IMR-90 (cell line): ENCODE measurements at regions not wholly inside any gene's neighbourhood (a gene's known extent, or its start where the extent isn't known, plus 50 kb on each side); places are given as distances from the start of the nearest gene placed in this dataset.

ENCODE experiments used
- ATAC-seq: fragments of 200-7000 bp; cut with Tn5 transposase; 2 replicates; pipeline ENCODE4 v1.9.1; 2020; ENCODE audit warnings: low read depth, mild to moderate bottlenecking, moderate library complexity
- BruUV-seq: library from RNA; stranded (reverse); fragments of 400-500 nt; replicated peaks from 2 replicates; lab custom pipeline; 2021; lab: Mats Ljungman, UMichigan
- CTCF ChIA-PET: fragments of 300-600 bp; formaldehyde crosslinking; extraction: SDS; loops from one replicate; lab custom pipeline; 2021; ENCODE audit warnings: antibody characterized with exemption; lab: Yijun Ruan, JAX
- POLR2A ChIA-PET: fragments of 300-600 bp; sonication (Branson Sonifier 250); formaldehyde crosslinking; loops from one replicate; lab custom pipeline; 2022; ENCODE audit warnings: antibody characterized with exemption; ENCODE audit not compliant: unreplicated experiment; lab: Charles Lee
- DNase-seq: peaks from one replicate; pipeline ENCODE4 v3.0.0; 2013
- H2AFZ ChIP-seq: replicated peaks from 2 replicates; pipeline ENCODE3; 2013; ENCODE audit warnings: low read length, mild to moderate bottlenecking; ENCODE audit not compliant: poor library complexity
- H2AK5ac ChIP-seq: 2 replicates; pipeline ENCODE4 v1.6.1; 2013; ENCODE audit warnings: low read depth, low read length, inconsistent platforms
- H2AK9ac ChIP-seq: replicated peaks from 2 replicates; pipeline ENCODE3; 2013; ENCODE audit warnings: mild to moderate bottlenecking, low read depth, low read length, moderate library complexity; ENCODE audit not compliant: poor library complexity
- H2BK120ac ChIP-seq: 2 replicates; pipeline ENCODE4 v1.6.1; 2013; ENCODE audit warnings: low read depth, low read length, inconsistent platforms
- H2BK15ac ChIP-seq: 3 replicates; pipeline ENCODE4 v1.6.1; 2013; ENCODE audit warnings: low read depth, low read length, inconsistent platforms
- H2BK20ac ChIP-seq: 2 replicates; pipeline ENCODE4 v1.6.1; 2013; ENCODE audit warnings: low read depth, mild to moderate bottlenecking, inconsistent platforms, low read length, moderate library complexity
- H2BK5ac ChIP-seq: 2 replicates; pipeline ENCODE4 v1.6.1; 2013; ENCODE audit warnings: mild to moderate bottlenecking, low read depth, low read length, inconsistent platforms; ENCODE audit not compliant: poor library complexity, severe bottlenecking
- H3K14ac ChIP-seq: replicated peaks from 2 replicates; pipeline ENCODE4 v1.6.1; 2013; ENCODE audit warnings: low read depth, low read length, inconsistent platforms
- H3K18ac ChIP-seq: 2 replicates; pipeline ENCODE4 v1.6.1; 2013; ENCODE audit warnings: low read depth, low read length, control low read depth
- H3K23ac ChIP-seq: 2 replicates; pipeline ENCODE4 v1.6.1; 2013; ENCODE audit warnings: low read depth, low read length, inconsistent platforms
- H3K27ac ChIP-seq: 2 replicates; pipeline ENCODE4 v1.5.1; 2013; ENCODE audit warnings: mild to moderate bottlenecking, control low read depth, low read length; ENCODE audit not compliant: insufficient read depth
- H3K27me3 ChIP-seq: 2 replicates; pipeline ENCODE4 v1.6.1; 2013; ENCODE audit warnings: low read length; ENCODE audit not compliant: control insufficient read depth, insufficient read depth
- H3K36me3 ChIP-seq: 2 replicates; pipeline ENCODE4 v1.6.1; 2013; ENCODE audit warnings: low read length, mixed read lengths; ENCODE audit not compliant: control insufficient read depth, insufficient read depth
- H3K4ac ChIP-seq: 2 replicates; pipeline ENCODE4 v1.6.1; 2013; ENCODE audit warnings: low read depth, low read length, inconsistent platforms
- H3K4me1 ChIP-seq: 2 replicates; pipeline ENCODE4 v1.6.1; 2013; ENCODE audit warnings: low read length, mixed read lengths; ENCODE audit not compliant: control insufficient read depth, insufficient read depth
- H3K4me2 ChIP-seq: 2 replicates; pipeline ENCODE4 v1.6.1; 2013; ENCODE audit warnings: low read depth, mild to moderate bottlenecking, control low read depth, low read length, moderate library complexity
- H3K4me3 ChIP-seq: 2 replicates; pipeline ENCODE4 v1.5.1; 2013; ENCODE audit warnings: low read depth, mild to moderate bottlenecking, control low read depth, low read length, moderate library complexity; ENCODE audit not compliant: insufficient read depth
- H3K56ac ChIP-seq: 2 replicates; pipeline ENCODE4 v1.6.1; 2013; ENCODE audit warnings: low read length, inconsistent platforms; ENCODE audit not compliant: insufficient read depth; ENCODE audit errors: extremely low read depth
- H3K79me1 ChIP-seq, 2 experiments: 2 replicates each; pipeline ENCODE4 v1.6.1; 2013; ENCODE audit warnings: low read length in 2 of 2, inconsistent platforms in 1 of 2, low read depth in 1 of 2
- H3K9ac ChIP-seq: 2 replicates; pipeline ENCODE4 v1.6.1; 2013; ENCODE audit warnings: low read depth, low read length, control low read depth
- H3K9me1 ChIP-seq: 2 replicates; pipeline ENCODE4 v1.6.1; 2013; ENCODE audit warnings: low read length, inconsistent platforms; ENCODE audit not compliant: insufficient read depth
- H3K9me3 ChIP-seq: 2 replicates; pipeline ENCODE4 v1.6.1; 2013; ENCODE audit warnings: low read length; ENCODE audit not compliant: control insufficient read depth, insufficient read depth
- H4K20me1 ChIP-seq: 2 replicates; pipeline ENCODE4 v1.6.1; 2013; ENCODE audit warnings: low read length, inconsistent platforms; ENCODE audit not compliant: insufficient read depth
- H4K5ac ChIP-seq: 2 replicates; pipeline ENCODE4 v1.6.1; 2013; ENCODE audit warnings: mild to moderate bottlenecking, low read depth, low read length, control low read depth
- H4K8ac ChIP-seq, 2 experiments: 2 replicates each; pipeline ENCODE4 v1.6.1; 2013; ENCODE audit warnings: low read depth in 2 of 2, low read length in 2 of 2, control low read depth in 1 of 2, inconsistent platforms in 1 of 2
- H4K91ac ChIP-seq: 2 replicates; pipeline ENCODE4 v1.6.1; 2013; ENCODE audit warnings: low read depth, low read length, inconsistent platforms; ENCODE audit not compliant: insufficient read depth
- BHLHE40 ChIP-seq: fragments of 150-350 bp; IDR thresholded peaks from 2 replicates; pipeline ENCODE4 v1.6.1; 2016; ENCODE audit warnings: mild to moderate bottlenecking, low read depth, low read length
- CEBPB ChIP-seq: IDR thresholded peaks from 2 replicates; pipeline ENCODE4 v1.6.1; 2012; ENCODE audit warnings: low read depth, low read length, improper control_type of control experiment
- CHD1 ChIP-seq: IDR thresholded peaks from 2 replicates; pipeline ENCODE4 v1.6.1; 2012; ENCODE audit warnings: low read depth, low read length, improper control_type of control experiment
- ELK1 ChIP-seq: fragments of 150-350 bp; IDR thresholded peaks from 2 replicates; pipeline ENCODE4 v1.6.1; 2016; ENCODE audit warnings: low read depth, mild to moderate bottlenecking, low read length, moderate library complexity, borderline replicate concordance
- FOS ChIP-seq: fragments of 150-350 bp; IDR thresholded peaks from 2 replicates; pipeline ENCODE4 v1.6.1; 2016; ENCODE audit warnings: low read depth, low read length
- MXI1 ChIP-seq: IDR thresholded peaks from 2 replicates; pipeline ENCODE4 v1.6.1; 2012; ENCODE audit warnings: low read depth, mild to moderate bottlenecking, low read length, moderate library complexity, borderline replicate concordance
- POLR2A ChIP-seq: IDR thresholded peaks from 2 replicates; pipeline ENCODE4 v1.6.1; 2012; ENCODE audit warnings: mild to moderate bottlenecking, low read depth, low read length
- RCOR1 ChIP-seq: IDR thresholded peaks from 2 replicates; pipeline ENCODE4 v1.6.1; 2012; ENCODE audit warnings: mild to moderate bottlenecking, low read length, improper control_type of control experiment; ENCODE audit not compliant: insufficient replicate concordance
- SMC3 ChIP-seq: fragments of 150-350 bp; IDR thresholded peaks from 2 replicates; pipeline ENCODE4 v1.6.1; 2016; ENCODE audit warnings: low read depth, mild to moderate bottlenecking, antibody characterized with exemption, low read length, moderate library complexity
- USF2 ChIP-seq: fragments of 150-350 bp; IDR thresholded peaks from 2 replicates; pipeline ENCODE4 v1.6.1; 2017; ENCODE audit warnings: mild to moderate bottlenecking, antibody characterized with exemption, low read length, low read depth
- WGBS, 2 experiments: methylation state at CpG; one replicate each; pipeline versions ENCODE4 v1.1.5 to v1.1.7; 2013; ENCODE audit warnings: missing lambda C conversion rate in 2 of 2; ENCODE audit not compliant: insufficient read length in 1 of 2; ENCODE audit errors: extremely low coverage in 2 of 2; 5-methylcytosine and 5-hydroxymethylcytosine counted together
- dilution Hi-C: fragments of 300-500 bp; cut with HindIII; formaldehyde crosslinking; loops from one replicate; pipeline ENCODE4 v1.14.3; 2018; ENCODE audit warnings: low sequenced_read_pairs; ENCODE audit not compliant: unreplicated experiment
- in situ Hi-C: fragments of 300-500 bp; cut with MboI; formaldehyde crosslinking; loops from 3 replicates; pipeline ENCODE4 v1.14.3; 2019; ENCODE audit warnings: low sequenced_read_pairs, inconsistent platforms, mixed read lengths
- intact Hi-C: fragments of 100-400 bp; cut with micrococcal nuclease; formaldehyde crosslinking; loops from 2 replicates; pipeline ENCODE4 v1.10.0; 2022

- ATAC-seq (no peak), DNase-seq (no peak)
- WGBS, 2 experiments: 40% methylated on average over 1 of the region's 5 CpGs; no CpG with 5 or more reads in 1 of the 2 experiments
- Histone ChIP-seq H3K4ac (no peak overlapping the region), H3K9me1 (no peaks in the 10 kb centered on the region), H3K9ac (no peak overlapping the region), H2BK20ac (no peak overlapping the region), H3K14ac (no peak overlapping the region), H2AFZ (no peak overlapping the region), H3K79me1 (no peaks in the 10 kb centered on the region), H2BK5ac (no peak overlapping the region), H2BK120ac (no peak overlapping the region), H3K9me3 (peaks cover 15% of the 10 kb centered on the region), H2AK9ac (no peak overlapping the region), H2BK15ac (no peak overlapping the region), H3K4me3 (no peak overlapping the region), H3K4me2 (no peak overlapping the region), H4K5ac (no peak overlapping the region), H3K23ac (no peak overlapping the region), H3K56ac (no peak overlapping the region), H4K8ac (no peak overlapping the region), H3K27ac (no peak overlapping the region), H4K91ac (no peak overlapping the region), H3K4me1 (no peaks in the 10 kb centered on the region), H3K36me3 (no peaks in the 10 kb centered on the region), H4K20me1 (no peaks in the 10 kb centered on the region), H3K18ac (no peak overlapping the region), H2AK5ac (no peak overlapping the region), H3K27me3 (no peaks in the 10 kb centered on the region)
- intact Hi-C loops: no loop called here
- ChIA-PET CTCF (no interaction called here), POLR2A (no interaction called here)
- dilution Hi-C loops: no loop called here
- TF ChIP-seq FOS (no peak), CEBPB (no peak), ELK1 (no peak), BHLHE40 (no peak), RCOR1 (no peak), POLR2A (no peak), USF2 (no peak), SMC3 (no peak), CHD1 (no peak), MXI1 (no peak)
- BruUV-seq: no TSS peak
- in situ Hi-C loops: no loop called here
These were observed 444.9 kb upstream of the SULF2 start for GRCh38 chr20:48230216-48230615.
